Right lung (tissue), 2 donors: ENCODE measurements at regions not wholly inside any gene's neighbourhood (a gene's known extent, or its start where the extent isn't known, plus 50 kb on each side); places are given as distances from the start of the nearest gene placed in this dataset.

Source experiments
- DNase-seq, 2 donors: peaks; one replicate each; pipeline ENCODE4 v3.0.0-alpha.2; 2013

DNA sequence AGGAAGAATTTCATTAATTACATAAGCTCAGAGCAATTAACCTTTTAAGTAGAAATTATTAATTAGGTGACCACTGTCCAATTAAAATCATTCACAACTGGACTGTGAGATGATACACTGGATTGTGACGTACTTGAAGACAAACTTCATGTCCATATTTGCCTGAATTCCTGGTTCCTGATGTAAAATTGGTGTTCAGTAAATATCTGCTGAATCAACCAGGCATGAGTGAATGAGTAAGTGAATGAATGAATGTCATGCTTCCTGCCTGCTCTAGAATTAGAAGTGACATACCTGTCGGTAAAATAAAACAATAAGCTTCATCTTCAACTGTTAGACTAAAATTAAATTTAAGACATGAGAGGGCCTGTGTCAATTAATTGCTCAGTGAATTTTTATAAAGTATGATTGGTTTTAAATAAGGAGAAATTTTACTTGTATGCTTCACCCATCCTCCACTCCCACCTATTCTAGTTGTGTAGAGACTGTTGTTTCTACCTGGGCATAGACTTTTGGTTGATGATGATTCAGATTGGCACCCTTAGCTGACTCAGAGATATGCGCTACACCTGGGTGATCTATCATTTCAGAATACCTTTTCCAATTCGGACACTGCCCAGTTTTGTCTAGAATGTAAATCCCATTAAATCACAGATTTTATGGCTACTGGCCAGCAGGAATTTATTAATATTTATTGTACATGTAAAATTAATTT lies 56.9 kb upstream of the PTGS2 start:
- DNase-seq = no peak

- DNase-seq = no peak
These were observed 55.2 kb upstream of the PTGS2 start for GRCh38 chr1:186735463-186735862.

DNA sequence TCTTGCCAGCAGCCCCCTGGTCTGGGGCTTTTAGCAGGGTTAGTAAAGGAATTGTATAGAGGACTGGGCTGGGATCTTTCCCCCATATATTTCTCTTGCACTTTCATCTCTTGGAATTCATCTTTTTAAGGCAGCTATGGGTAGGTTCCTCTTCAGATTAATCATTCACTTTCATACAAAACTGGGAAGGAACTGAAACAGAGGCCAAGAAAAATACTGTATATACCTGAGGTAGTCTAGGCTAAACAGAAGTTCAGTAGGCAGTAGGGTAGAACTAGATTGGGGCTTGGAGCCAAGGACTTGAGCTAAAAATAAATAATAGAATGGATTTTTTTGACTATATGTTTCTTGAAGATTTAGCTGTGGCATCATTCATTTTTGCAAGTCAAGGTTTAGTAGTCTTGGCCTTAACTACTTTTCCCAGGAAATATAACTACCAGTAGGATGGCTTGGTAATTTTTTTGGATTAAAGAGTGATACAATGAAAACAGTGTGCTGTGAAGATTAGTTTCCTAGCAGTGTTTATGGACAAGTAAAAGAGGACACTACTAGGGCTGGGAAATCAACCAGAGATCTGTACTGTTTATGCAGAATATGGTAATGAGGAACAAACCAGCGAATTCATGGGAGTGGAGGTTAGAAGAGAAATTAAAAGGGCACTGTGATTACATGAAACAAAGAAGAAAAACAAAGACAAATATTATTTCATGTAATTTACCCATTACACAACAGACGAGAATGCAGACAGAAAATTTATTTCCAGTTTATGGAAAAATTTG lies 50.9 kb upstream of the PTGS2 start:
- DNase-seq = no peak
